IMR-90 (cell line): ENCODE measurements at regions not wholly inside any gene's neighbourhood (a gene's known extent, or its start where the extent isn't known, plus 50 kb on each side); places are given as distances from the start of the nearest gene placed in this dataset.

ENCODE experiments used
- ATAC-seq: fragments of 200-7000 bp; cut with Tn5 transposase; 2 replicates; pipeline ENCODE4 v1.9.1; 2020; ENCODE audit warnings: low read depth, mild to moderate bottlenecking, moderate library complexity
- BruUV-seq: library from RNA; stranded (reverse); fragments of 400-500 nt; replicated peaks from 2 replicates; lab custom pipeline; 2021; lab: Mats Ljungman, UMichigan
- CTCF ChIA-PET: fragments of 300-600 bp; formaldehyde crosslinking; extraction: SDS; loops from one replicate; lab custom pipeline; 2021; ENCODE audit warnings: antibody characterized with exemption; lab: Yijun Ruan, JAX
- POLR2A ChIA-PET: fragments of 300-600 bp; sonication (Branson Sonifier 250); formaldehyde crosslinking; loops from one replicate; lab custom pipeline; 2022; ENCODE audit warnings: antibody characterized with exemption; ENCODE audit not compliant: unreplicated experiment; lab: Charles Lee
- DNase-seq: peaks from one replicate; pipeline ENCODE4 v3.0.0; 2013
- H2AFZ ChIP-seq: replicated peaks from 2 replicates; pipeline ENCODE3; 2013; ENCODE audit warnings: low read length, mild to moderate bottlenecking; ENCODE audit not compliant: poor library complexity
- H2AK5ac ChIP-seq: 2 replicates; pipeline ENCODE4 v1.6.1; 2013; ENCODE audit warnings: low read depth, low read length, inconsistent platforms
- H2AK9ac ChIP-seq: replicated peaks from 2 replicates; pipeline ENCODE3; 2013; ENCODE audit warnings: mild to moderate bottlenecking, low read depth, low read length, moderate library complexity; ENCODE audit not compliant: poor library complexity
- H2BK120ac ChIP-seq: 2 replicates; pipeline ENCODE4 v1.6.1; 2013; ENCODE audit warnings: low read depth, low read length, inconsistent platforms
- H2BK15ac ChIP-seq: 3 replicates; pipeline ENCODE4 v1.6.1; 2013; ENCODE audit warnings: low read depth, low read length, inconsistent platforms
- H2BK20ac ChIP-seq: 2 replicates; pipeline ENCODE4 v1.6.1; 2013; ENCODE audit warnings: low read depth, mild to moderate bottlenecking, inconsistent platforms, low read length, moderate library complexity
- H2BK5ac ChIP-seq: 2 replicates; pipeline ENCODE4 v1.6.1; 2013; ENCODE audit warnings: mild to moderate bottlenecking, low read depth, low read length, inconsistent platforms; ENCODE audit not compliant: poor library complexity, severe bottlenecking
- H3K14ac ChIP-seq: replicated peaks from 2 replicates; pipeline ENCODE4 v1.6.1; 2013; ENCODE audit warnings: low read depth, low read length, inconsistent platforms
- H3K18ac ChIP-seq: 2 replicates; pipeline ENCODE4 v1.6.1; 2013; ENCODE audit warnings: low read depth, low read length, control low read depth
- H3K23ac ChIP-seq: 2 replicates; pipeline ENCODE4 v1.6.1; 2013; ENCODE audit warnings: low read depth, low read length, inconsistent platforms
- H3K27ac ChIP-seq: 2 replicates; pipeline ENCODE4 v1.5.1; 2013; ENCODE audit warnings: mild to moderate bottlenecking, control low read depth, low read length; ENCODE audit not compliant: insufficient read depth
- H3K27me3 ChIP-seq: 2 replicates; pipeline ENCODE4 v1.6.1; 2013; ENCODE audit warnings: low read length; ENCODE audit not compliant: control insufficient read depth, insufficient read depth
- H3K36me3 ChIP-seq: 2 replicates; pipeline ENCODE4 v1.6.1; 2013; ENCODE audit warnings: low read length, mixed read lengths; ENCODE audit not compliant: control insufficient read depth, insufficient read depth
- H3K4ac ChIP-seq: 2 replicates; pipeline ENCODE4 v1.6.1; 2013; ENCODE audit warnings: low read depth, low read length, inconsistent platforms
- H3K4me1 ChIP-seq: 2 replicates; pipeline ENCODE4 v1.6.1; 2013; ENCODE audit warnings: low read length, mixed read lengths; ENCODE audit not compliant: control insufficient read depth, insufficient read depth
- H3K4me2 ChIP-seq: 2 replicates; pipeline ENCODE4 v1.6.1; 2013; ENCODE audit warnings: low read depth, mild to moderate bottlenecking, control low read depth, low read length, moderate library complexity
- H3K4me3 ChIP-seq: 2 replicates; pipeline ENCODE4 v1.5.1; 2013; ENCODE audit warnings: low read depth, mild to moderate bottlenecking, control low read depth, low read length, moderate library complexity; ENCODE audit not compliant: insufficient read depth
- H3K56ac ChIP-seq: 2 replicates; pipeline ENCODE4 v1.6.1; 2013; ENCODE audit warnings: low read length, inconsistent platforms; ENCODE audit not compliant: insufficient read depth; ENCODE audit errors: extremely low read depth
- H3K79me1 ChIP-seq, 2 experiments: 2 replicates each; pipeline ENCODE4 v1.6.1; 2013; ENCODE audit warnings: low read length in 2 of 2, inconsistent platforms in 1 of 2, low read depth in 1 of 2
- H3K9ac ChIP-seq: 2 replicates; pipeline ENCODE4 v1.6.1; 2013; ENCODE audit warnings: low read depth, low read length, control low read depth
- H3K9me1 ChIP-seq: 2 replicates; pipeline ENCODE4 v1.6.1; 2013; ENCODE audit warnings: low read length, inconsistent platforms; ENCODE audit not compliant: insufficient read depth
- H3K9me3 ChIP-seq: 2 replicates; pipeline ENCODE4 v1.6.1; 2013; ENCODE audit warnings: low read length; ENCODE audit not compliant: control insufficient read depth, insufficient read depth
- H4K20me1 ChIP-seq: 2 replicates; pipeline ENCODE4 v1.6.1; 2013; ENCODE audit warnings: low read length, inconsistent platforms; ENCODE audit not compliant: insufficient read depth
- H4K5ac ChIP-seq: 2 replicates; pipeline ENCODE4 v1.6.1; 2013; ENCODE audit warnings: mild to moderate bottlenecking, low read depth, low read length, control low read depth
- H4K8ac ChIP-seq, 2 experiments: 2 replicates each; pipeline ENCODE4 v1.6.1; 2013; ENCODE audit warnings: low read depth in 2 of 2, low read length in 2 of 2, control low read depth in 1 of 2, inconsistent platforms in 1 of 2
- H4K91ac ChIP-seq: 2 replicates; pipeline ENCODE4 v1.6.1; 2013; ENCODE audit warnings: low read depth, low read length, inconsistent platforms; ENCODE audit not compliant: insufficient read depth
- CHD1 ChIP-seq: IDR thresholded peaks from 2 replicates; pipeline ENCODE4 v1.6.1; 2012; ENCODE audit warnings: low read depth, low read length, improper control_type of control experiment
- CTCF ChIP-seq: conservative IDR thresholded peaks from 2 replicates; pipeline ENCODE4 v1.5.1; 2012; ENCODE audit warnings: mild to moderate bottlenecking, low read depth, low read length, improper control_type of control experiment
- FOS ChIP-seq: fragments of 150-350 bp; IDR thresholded peaks from 2 replicates; pipeline ENCODE4 v1.6.1; 2016; ENCODE audit warnings: low read depth, low read length
- MAFK ChIP-seq: IDR thresholded peaks from 2 replicates; pipeline ENCODE4 v1.6.1; 2012; ENCODE audit warnings: low read depth, low read length, improper control_type of control experiment
- NFE2L2 ChIP-seq: fragments of 150-350 bp; IDR thresholded peaks from 2 replicates; pipeline ENCODE4 v1.6.1; 2016; ENCODE audit warnings: low read depth, mild to moderate bottlenecking, low read length
- POLR2A ChIP-seq: IDR thresholded peaks from 2 replicates; pipeline ENCODE4 v1.6.1; 2012; ENCODE audit warnings: mild to moderate bottlenecking, low read depth, low read length
- RAD21 ChIP-seq: IDR thresholded peaks from 2 replicates; pipeline ENCODE4 v1.6.1; 2012; ENCODE audit warnings: low read length, improper control_type of control experiment
- WGBS, 2 experiments: methylation state at CpG; one replicate each; pipeline versions ENCODE4 v1.1.5 to v1.1.7; 2013; ENCODE audit warnings: missing lambda C conversion rate in 2 of 2; ENCODE audit not compliant: insufficient read length in 1 of 2; ENCODE audit errors: extremely low coverage in 2 of 2; 5-methylcytosine and 5-hydroxymethylcytosine counted together
- dilution Hi-C: fragments of 300-500 bp; cut with HindIII; formaldehyde crosslinking; loops from one replicate; pipeline ENCODE4 v1.14.3; 2018; ENCODE audit warnings: low sequenced_read_pairs; ENCODE audit not compliant: unreplicated experiment
- in situ Hi-C: fragments of 300-500 bp; cut with MboI; formaldehyde crosslinking; loops from 3 replicates; pipeline ENCODE4 v1.14.3; 2019; ENCODE audit warnings: low sequenced_read_pairs, inconsistent platforms, mixed read lengths
- intact Hi-C: fragments of 100-400 bp; cut with micrococcal nuclease; formaldehyde crosslinking; loops from 2 replicates; pipeline ENCODE4 v1.10.0; 2022

- Histone ChIP-seq H3K27me3 (no peaks in the 10 kb centered on the region), H3K4ac (no peak overlapping the region), H4K91ac (no peak overlapping the region), H3K27ac (no peak overlapping the region), H4K20me1 (no peaks in the 10 kb centered on the region), H2AK5ac (no peak overlapping the region), H3K4me2 (no peak overlapping the region), H2BK120ac (no peak overlapping the region), H4K5ac (no peak overlapping the region), H4K8ac (no peak overlapping the region), H3K4me3 (no peak overlapping the region), H2AFZ (no peak overlapping the region), H2AK9ac (no peak overlapping the region), H2BK15ac (no peak overlapping the region), H3K36me3 (no peaks in the 10 kb centered on the region), H2BK5ac (no peak overlapping the region), H3K4me1 (no peaks in the 10 kb centered on the region), H3K9me3 (0 out of 2 replicates have a peak, but pooled peaks cover 3% of the 10 kb centered on the region), H3K14ac (no peak overlapping the region), H3K9ac (no peak overlapping the region), H2BK20ac (no peak overlapping the region), H3K56ac (no peak overlapping the region), H3K23ac (no peak overlapping the region), H3K18ac (no peak overlapping the region), H3K9me1 (no peaks in the 10 kb centered on the region), H3K79me1 (no peaks in the 10 kb centered on the region)
- DNase-seq (no peak), ATAC-seq (no peak)
- in situ Hi-C loops = no loop called here
- ChIA-PET POLR2A (no interaction called here), CTCF (no interaction called here)
- no TSS peak for BruUV-seq
- intact Hi-C loops = no loop called here
- WGBS, 2 experiments = 0% methylated on average over 1 of the region's 2 CpGs; no CpG with 5 or more reads in 1 of the 2 experiments
- TF ChIP-seq FOS (no peak), MAFK (no peak), RAD21 (no peak), NFE2L2 (no peak), CTCF (no peak), CHD1 (no peak), POLR2A (no peak)
- dilution Hi-C loops = no loop called here
These were observed 209.1 kb downstream of the USP6NL start for GRCh38 chr10:11402392-11402791.
